SK-N-SH (cell line): ENCODE measurements at regions not wholly inside any gene's neighbourhood (a gene's known extent, or its start where the extent isn't known, plus 50 kb on each side); places are given as distances from the start of the nearest gene placed in this dataset.

Experiments used
- CTCF ChIA-PET: fragments of 300-600, 350-600 bp; formaldehyde crosslinking; extraction: SDS; loops from one replicate; lab custom pipeline; 2021; lab: Yijun Ruan, JAX
- POLR2A ChIA-PET: fragments of 350-600 bp; sonication (Branson Sonifier 250); formaldehyde crosslinking; extraction: SDS; loops from one replicate; lab custom pipeline; 2020; ENCODE audit warnings: antibody characterized with exemption, inconsistent platforms; lab: Yijun Ruan, JAX
- DNase-seq: peaks from one replicate; pipeline ENCODE4 v3.0.0; 2012
- H2AFZ ChIP-seq: fragments of 200-600 bp; sonication (generic); 2 replicates; pipeline ENCODE4 v1.8.1; 2016; ENCODE audit warnings: antibody characterized with exemption, mild to moderate bottlenecking, low read depth
- H3F3A ChIP-seq: fragments of 200-600 bp; sonication (generic); replicated peaks from 2 replicates; pipeline ENCODE3; 2016; ENCODE audit warnings: antibody characterized with exemption, mild to moderate bottlenecking; ENCODE audit not compliant: insufficient read depth
- H3K27ac ChIP-seq, 2 experiments: fragments of 200-500 bp in 1 of 2; fragments of 200-600 bp in 1 of 2; sonication (Bioruptor generic) in 1 of 2; sonication (generic), shearing (Covaris generic) in 1 of 2; 2 replicates each; pipeline versions ENCODE4 v1.5.1 to v1.6.1; 2014 to 2016; ENCODE audit warnings: low read depth in 2 of 2, inconsistent platforms in 1 of 2, low read length in 1 of 2, mild to moderate bottlenecking in 1 of 2, mixed read lengths in 1 of 2
- H3K27me3 ChIP-seq: fragments of 200-600 bp; sonication (generic), shearing (Covaris generic); 2 replicates; pipeline ENCODE4 v1.6.1; 2016; ENCODE audit warnings: mixed run types; ENCODE audit not compliant: insufficient read depth
- H3K36me3 ChIP-seq, 2 experiments: fragments of 200-500 bp in 1 of 2; fragments of 200-600 bp in 1 of 2; sonication (Bioruptor generic) in 1 of 2; sonication (generic) in 1 of 2; replicated peaks in 1 of 2; 2 replicates each; pipeline versions ENCODE3 to v1.5.1; 2014 to 2016; ENCODE audit warnings: low read length in 1 of 2, mild to moderate bottlenecking in 1 of 2; ENCODE audit not compliant: insufficient read depth in 2 of 2, control insufficient read depth in 1 of 2
- H3K4me1 ChIP-seq, 2 experiments: fragments of 200-500 bp in 1 of 2; fragments of 200-600 bp in 1 of 2; sonication (Bioruptor generic) in 1 of 2; sonication (generic), shearing (Covaris generic) in 1 of 2; 2 replicates each; pipeline versions ENCODE4 v1.5.1 to v1.6.1; 2014 to 2016; ENCODE audit warnings: low read depth in 1 of 2, low read length in 1 of 2, mixed run types in 1 of 2; ENCODE audit not compliant: insufficient read depth in 2 of 2, control insufficient read depth in 1 of 2
- H3K4me2 ChIP-seq: fragments of 200-600 bp; sonication (generic), shearing (Covaris generic); 2 replicates; pipeline ENCODE4 v1.6.1; 2017; ENCODE audit warnings: mixed run types
- H3K4me3 ChIP-seq, 2 experiments: fragments of 200-500 bp in 1 of 2; fragments of 200-600 bp in 1 of 2; sonication (Bioruptor generic) in 1 of 2; sonication (generic), shearing (Covaris generic) in 1 of 2; 2 replicates each; pipeline versions ENCODE4 v1.5.1 to v1.8.1; 2014 to 2016; ENCODE audit warnings: low read depth in 2 of 2, inconsistent platforms in 1 of 2, low read length in 1 of 2, mild to moderate bottlenecking in 1 of 2, mixed read lengths in 1 of 2, moderate library complexity in 1 of 2
- H3K79me2 ChIP-seq: fragments of 200-600 bp; sonication (generic); 2 replicates; pipeline ENCODE4 v1.8.1; 2017; ENCODE audit warnings: mild to moderate bottlenecking; ENCODE audit not compliant: insufficient read depth
- H3K9ac ChIP-seq: fragments of 200-600 bp; sonication (generic); 2 replicates; pipeline ENCODE4 v1.6.1; 2017; ENCODE audit warnings: mixed run types
- H3K9me2 ChIP-seq: fragments of 200-600 bp; sonication (generic); 2 replicates; pipeline ENCODE4 v1.6.1; 2017; ENCODE audit warnings: mixed run types
- H3K9me3 ChIP-seq: fragments of 200-600 bp; sonication (generic); 2 replicates; pipeline ENCODE4 v1.6.1; 2017; ENCODE audit warnings: mixed run types, mild to moderate bottlenecking, moderate library complexity
- H4K20me1 ChIP-seq: fragments of 200-600 bp; sonication (generic); 2 replicates; pipeline ENCODE4 v1.6.1; 2017; ENCODE audit warnings: mild to moderate bottlenecking, mixed run types; ENCODE audit not compliant: insufficient read depth
- FOXM1 ChIP-seq: IDR thresholded peaks from 2 replicates; pipeline ENCODE4 v1.4.0; 2012; ENCODE audit warnings: low read depth, mild to moderate bottlenecking
- MAX ChIP-seq: IDR thresholded peaks from 2 replicates; pipeline ENCODE4 v1.4.0; 2012; ENCODE audit warnings: low read depth
- PBX3 ChIP-seq: IDR thresholded peaks from 2 replicates; pipeline ENCODE4; 2012
- RXRA ChIP-seq: IDR thresholded peaks from 2 replicates; pipeline ENCODE4 v1.4.0; 2012; ENCODE audit warnings: low read depth, mild to moderate bottlenecking, borderline replicate concordance
- SIN3A ChIP-seq: IDR thresholded peaks from 2 replicates; pipeline ENCODE4 v1.6.1; 2012; ENCODE audit warnings: low read depth, mild to moderate bottlenecking, low read length, moderate library complexity, borderline replicate concordance
- ZBTB33 ChIP-seq: IDR thresholded peaks from 2 replicates; pipeline ENCODE4 v1.4.0; 2012; ENCODE audit warnings: low read depth, borderline replicate concordance
- WGBS: methylation state at CpG from one replicate; pipeline ENCODE4 v1.1.6; 2017; ENCODE audit warnings: low lambda C conversion rate; 5-methylcytosine and 5-hydroxymethylcytosine counted together

- TF ChIP-seq SIN3A (no peak), FOXM1 (no peak)
- TF ChIP-seq, all 33 proteins: peak for 0
Observed at GRCh38 chr16:9331503-9331902, 240.1 kb downstream of the HAPSTR1 start (continued).

GRCh38 chr16:9332574-9333148, 241.2 kb downstream of the HAPSTR1 start:
- 19% methylated on average over 5 of the region's 5 CpGs for WGBS
- Histone ChIP-seq H3K27ac (no peak overlapping the region), H3K4me2 (no peak overlapping the region), H4K20me1 (no peaks in the 10 kb centered on the region), H3K9me3 (no peaks in the 10 kb centered on the region), H2AFZ (no peak overlapping the region), H3K9me2 (no peaks in the 10 kb centered on the region), H3K27me3 (no peaks in the 10 kb centered on the region), H3K79me2 (no peaks in the 10 kb centered on the region), H3K4me1 (no peaks in the 10 kb centered on the region), H3K36me3 (no peaks in the 10 kb centered on the region), H3K4me3 (no peak overlapping the region), H3K9ac (no peak overlapping the region), H3F3A (no peaks in the 10 kb centered on the region)
- CTCF ChIA-PET: no interaction called here
- no peak for DNase-seq
- POLR2A ChIA-PET: no interaction called here
- TF ChIP-seq ZBTB33 (no peak), MAX (no peak), PBX3 (no peak), RXRA (no peak)

- Histone ChIP-seq H3K4me1 (no peaks in the 10 kb centered on the region), H3K27me3 (no peaks in the 10 kb centered on the region), H2AFZ (no peak overlapping the region), H4K20me1 (no peaks in the 10 kb centered on the region), H3K27ac (no peak overlapping the region), H3K9ac (no peak overlapping the region), H3K79me2 (no peaks in the 10 kb centered on the region), H3K4me2 (no peak overlapping the region), H3K36me3 (no peaks in the 10 kb centered on the region), H3K9me3 (no peaks in the 10 kb centered on the region), H3K9me2 (no peaks in the 10 kb centered on the region), H3K4me3 (no peak overlapping the region), H3F3A (no peaks in the 10 kb centered on the region)
- no peak for TF ChIP-seq SIN3A
- no peak for DNase-seq
- CTCF ChIA-PET: no interaction called here
- WGBS: 30% methylated on average over 2 of the region's 2 CpGs
- POLR2A ChIA-PET: no interaction called here
Observed at GRCh38 chr16:9333469-9333868, 242.0 kb downstream of the HAPSTR1 start.
